Stomach (tissue), 8 donors: ENCODE measurements at regions not wholly inside any gene's neighbourhood (a gene's known extent, or its start where the extent isn't known, plus 50 kb on each side); places are given as distances from the start of the nearest gene placed in this dataset.

Source experiments
- DNase-seq, 2 donors: peaks; one replicate each; pipeline versions ENCODE4 v3.0.0 to v3.0.0-alpha.2; 2013 to 2019
- H3K27ac ChIP-seq, 5 donors: fragments of 200-600 bp in 4 of 5; sonication (generic) in 4 of 5; one replicate each; pipeline ENCODE4 v1.5.1; 2013 to 2019; ENCODE audit warnings: mild to moderate bottlenecking in 1 of 5, moderate library complexity in 1 of 5
- H3K27me3 ChIP-seq, 3 donors: fragments of 200-600 bp; sonication (generic); one replicate each; pipeline ENCODE4 v1.5.1; 2017 to 2019; ENCODE audit warnings: mixed run types in 1 of 3
- H3K36me3 ChIP-seq, 4 donors: fragments of 200-600 bp; sonication (generic); 1 replicate in 3 of 4; 2 replicates in 1 of 4; pipeline ENCODE4 v1.5.1; 2016 to 2019
- H3K4me1 ChIP-seq, 4 donors: fragments of 200-600 bp; sonication (generic); one replicate each; pipeline ENCODE4 v1.5.1; 2016 to 2019
- H3K4me3 ChIP-seq, 4 donors: fragments of 200-600 bp; sonication (generic) in 3 of 4; one replicate each; pipeline ENCODE4 v1.5.1; 2016 to 2019; ENCODE audit warnings: mild to moderate bottlenecking in 1 of 4
- H3K9me3 ChIP-seq, 4 donors: fragments of 200-600 bp; sonication (generic); one replicate each; pipeline ENCODE4 v1.5.1; 2016 to 2019
- EP300 ChIP-seq: sonication (generic); formaldehyde crosslinking; IDR thresholded peaks from one replicate; pipeline ENCODE4 v1.6.1; 2017; ENCODE audit warnings: antibody characterized with exemption
- POLR2A ChIP-seq, 4 donors: fragments of 450-650 bp; IDR thresholded peaks; one replicate each; pipeline ENCODE4 v1.6.1; 2016; ENCODE audit warnings: antibody characterized with exemption in 4 of 4, control low read depth in 2 of 4, mild to moderate bottlenecking in 1 of 4, moderate library complexity in 1 of 4
- POLR2AphosphoS5 ChIP-seq, 3 donors: sonication (generic); formaldehyde crosslinking; IDR thresholded peaks; one replicate each; pipeline ENCODE4 v1.6.1; 2016; ENCODE audit warnings: antibody characterized with exemption in 3 of 3
- WGBS, 5 donors: extraction: QIAGEN DNeasy Blood & Tissue Kit in 3 of 5; methylation state at CpG; one replicate each; pipeline versions ENCODE4 v1.1.5 to v1.1.7; 2013 to 2018; 5-methylcytosine and 5-hydroxymethylcytosine counted together
- intact Hi-C: fragments of 100-400 bp; cut with DNase I; formaldehyde crosslinking; loops from one replicate; pipeline ENCODE4 v1.15.1; 2023; ENCODE audit warnings: low total_unique reads
- TF ChIP-seq, protein P1 (sequence below), 7 experiments: fragments of 450-650 bp in 4 of 7; fragments of 200-600 bp in 3 of 7; sonication (generic) in 3 of 7; IDR thresholded peaks; one replicate each; pipeline ENCODE4 v1.5.1; 2016 to 2019; ENCODE audit warnings: antibody characterized with exemption in 7 of 7, control low read depth in 2 of 7, mild to moderate bottlenecking in 1 of 7
- donor health status: healthy with polysubstance abuse.
- donor health status: Bipolar disorder and iron deficiency.
- donor health status: healthy.

DNA sequence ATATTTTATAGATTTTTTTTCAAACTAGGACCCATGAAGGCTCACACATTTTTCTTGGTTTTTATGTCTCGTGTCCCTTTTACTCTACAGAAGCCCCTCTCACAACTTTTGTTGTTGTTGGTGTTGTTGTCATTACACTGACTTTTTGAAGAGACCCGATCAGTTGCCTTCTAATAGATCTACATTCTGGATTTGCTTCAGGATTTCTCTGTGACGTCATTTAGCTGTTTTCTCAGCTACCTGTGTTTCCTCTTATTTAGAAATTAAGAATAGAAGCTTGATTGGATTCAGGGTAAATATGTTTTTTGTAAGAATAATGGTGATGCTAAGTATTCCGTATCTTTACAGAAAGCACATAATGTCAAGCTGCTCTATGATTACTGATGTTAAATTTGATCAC, 213.3 kb upstream of the ZNF462 start:
- WGBS, 5 donors = 85 to 94% (median 91%) methylated on average over 4 of the region's 4 CpGs
- Histone ChIP-seq H3K4me1 (no peaks in the 10 kb centered on the region), H3K27ac (no peak overlapping the region), H3K4me3 (no peak overlapping the region), H3K27me3 (no peaks in the 10 kb centered on the region), H3K36me3 (no peaks in the 10 kb centered on the region), H3K9me3 (no peaks in the 10 kb centered on the region)
- TF ChIP-seq POLR2A (IDR thresholded peaks at IDR 0.05) (no peak), EP300 (no peak)
- intact Hi-C loops = loop anchor here (10.0 kb wide), 1 partner anchor 525 kb away; no protein-coding TSS in a partner anchor
- DNase-seq = no peak

DNA sequence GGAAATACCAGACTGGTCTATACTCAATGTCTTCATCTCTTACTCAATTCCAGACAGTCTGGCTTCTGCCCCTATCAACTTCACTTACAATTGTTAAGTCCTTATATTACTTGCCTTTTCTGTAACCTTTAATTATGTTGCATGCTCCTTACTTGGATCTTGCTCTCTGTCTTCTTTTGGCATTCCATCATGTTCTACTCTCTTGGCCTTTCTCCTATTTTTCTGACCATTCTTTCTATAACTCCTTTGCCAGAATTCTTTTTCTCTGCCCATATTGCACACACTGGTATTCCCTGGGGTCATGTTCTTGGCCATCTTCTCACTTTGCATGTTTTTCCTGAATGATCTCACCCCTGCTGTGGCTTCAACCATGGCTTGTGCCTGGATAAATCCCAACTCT, 209.8 kb upstream of the ZNF462 start:
- Histone ChIP-seq H3K4me1 (no peaks in the 10 kb centered on the region), H3K27me3 (no peaks in the 10 kb centered on the region), H3K36me3 (no peaks in the 10 kb centered on the region), H3K9me3 (no peaks in the 10 kb centered on the region), H3K27ac (no peak overlapping the region), H3K4me3 (no peak overlapping the region)
- TF ChIP-seq POLR2A (IDR thresholded peaks at IDR 0.05) = no peak
- no peak for TF ChIP-seq EP300
- TF ChIP-seq, protein P1, sequence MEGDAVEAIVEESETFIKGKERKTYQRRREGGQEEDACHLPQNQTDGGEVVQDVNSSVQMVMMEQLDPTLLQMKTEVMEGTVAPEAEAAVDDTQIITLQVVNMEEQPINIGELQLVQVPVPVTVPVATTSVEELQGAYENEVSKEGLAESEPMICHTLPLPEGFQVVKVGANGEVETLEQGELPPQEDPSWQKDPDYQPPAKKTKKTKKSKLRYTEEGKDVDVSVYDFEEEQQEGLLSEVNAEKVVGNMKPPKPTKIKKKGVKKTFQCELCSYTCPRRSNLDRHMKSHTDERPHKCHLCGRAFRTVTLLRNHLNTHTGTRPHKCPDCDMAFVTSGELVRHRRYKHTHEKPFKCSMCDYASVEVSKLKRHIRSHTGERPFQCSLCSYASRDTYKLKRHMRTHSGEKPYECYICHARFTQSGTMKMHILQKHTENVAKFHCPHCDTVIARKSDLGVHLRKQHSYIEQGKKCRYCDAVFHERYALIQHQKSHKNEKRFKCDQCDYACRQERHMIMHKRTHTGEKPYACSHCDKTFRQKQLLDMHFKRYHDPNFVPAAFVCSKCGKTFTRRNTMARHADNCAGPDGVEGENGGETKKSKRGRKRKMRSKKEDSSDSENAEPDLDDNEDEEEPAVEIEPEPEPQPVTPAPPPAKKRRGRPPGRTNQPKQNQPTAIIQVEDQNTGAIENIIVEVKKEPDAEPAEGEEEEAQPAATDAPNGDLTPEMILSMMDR (IDR thresholded peaks at IDR 0.05) = no peak
- no peak for TF ChIP-seq POLR2AphosphoS5 (IDR thresholded peaks at IDR 0.05)
- no peak for DNase-seq
- intact Hi-C loops = no loop called here

DNA sequence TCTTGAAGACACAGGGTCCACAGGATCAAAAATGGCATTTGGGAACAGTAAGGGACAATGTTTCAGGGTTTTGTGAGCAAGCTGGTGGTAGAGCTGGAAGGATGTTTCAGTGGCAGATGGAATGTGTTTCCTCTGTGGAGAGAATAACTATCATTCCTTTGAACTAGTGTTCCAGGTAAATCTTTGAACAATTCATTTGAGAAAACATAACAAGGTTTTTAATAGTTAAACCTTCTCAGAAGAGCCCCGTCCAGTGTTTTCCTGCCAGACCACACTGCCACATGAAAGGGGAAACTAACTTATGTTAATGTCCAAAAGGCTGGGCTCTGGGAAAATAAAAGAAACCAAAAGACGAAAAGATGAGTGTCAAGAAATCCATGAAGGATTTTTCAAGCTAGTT, 207.0 kb upstream of the ZNF462 start:
- no peak for TF ChIP-seq EP300
- TF ChIP-seq, protein P1 (IDR thresholded peaks at IDR 0.05) = no peak
- no peak for TF ChIP-seq POLR2AphosphoS5 (IDR thresholded peaks at IDR 0.05)
- TF ChIP-seq POLR2A (IDR thresholded peaks at IDR 0.05) = no peak
- 59 to 65% (median 64%) methylated on average over 2 of the region's 2 CpGs for WGBS, 5 donors
- no peak for DNase-seq
- Histone ChIP-seq H3K4me3 (no peak overlapping the region), H3K4me1 (no peaks in the 10 kb centered on the region), H3K27ac (no peak overlapping the region), H3K9me3 (no peaks in the 10 kb centered on the region), H3K27me3 (no peaks in the 10 kb centered on the region), H3K36me3 (no peaks in the 10 kb centered on the region)
- intact Hi-C loops = no loop called here

DNA sequence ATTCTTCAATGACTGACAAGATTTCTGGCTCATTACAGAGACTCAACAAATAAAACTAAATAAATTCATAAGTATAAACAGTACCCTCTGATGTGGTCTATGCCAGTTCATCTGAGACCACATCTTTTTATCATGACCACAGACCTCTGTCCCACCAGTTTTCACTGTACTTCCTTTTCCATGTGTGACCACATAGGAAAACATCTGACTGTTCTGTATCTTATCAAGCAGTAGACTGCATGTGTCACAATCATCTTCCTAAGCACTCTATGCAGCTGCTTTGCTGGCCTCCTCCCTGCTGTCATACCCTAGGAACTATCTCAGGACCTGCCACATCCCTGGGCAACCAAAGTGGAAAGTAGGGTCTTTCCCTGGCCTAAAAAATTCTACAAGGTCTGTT, 205.0 kb upstream of the ZNF462 start:
- Histone ChIP-seq H3K36me3 (no peaks in the 10 kb centered on the region), H3K27ac (no peak overlapping the region), H3K4me3 (no peak overlapping the region), H3K9me3 (no peaks in the 10 kb centered on the region), H3K27me3 (no peaks in the 10 kb centered on the region), H3K4me1 (no peaks in the 10 kb centered on the region)
- DNase-seq = no peak
- no peak for TF ChIP-seq POLR2A (IDR thresholded peaks at IDR 0.05)
- no peak for TF ChIP-seq EP300
- TF ChIP-seq POLR2AphosphoS5 (IDR thresholded peaks at IDR 0.05) = no peak
- TF ChIP-seq, protein P1 (IDR thresholded peaks at IDR 0.05) = no peak
- intact Hi-C loops = no loop called here

DNA sequence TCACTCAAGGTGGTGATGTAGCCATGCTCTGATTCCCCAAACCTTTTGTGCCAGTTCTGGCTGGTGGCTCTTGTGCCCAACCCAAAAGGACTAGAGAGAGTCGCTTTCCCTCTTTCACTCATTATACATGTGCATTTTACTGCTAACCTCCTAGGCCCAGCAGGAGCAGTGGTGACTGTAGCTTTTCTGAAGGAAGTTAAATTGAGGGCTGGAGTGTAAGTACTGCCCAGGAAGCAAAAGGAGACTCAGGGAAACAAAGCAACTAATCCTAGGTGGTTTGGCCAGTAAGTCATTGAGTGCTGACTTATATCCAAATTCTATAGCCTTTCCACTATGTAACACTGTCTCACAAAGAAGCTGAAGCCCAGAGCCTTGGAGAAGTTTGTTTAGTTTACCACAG, 194.4 kb upstream of the ZNF462 start:
- no peaks in the 10 kb centered on the region for H3K4me1 ChIP-seq
- no peaks in the 10 kb centered on the region for H3K9me3 ChIP-seq
- TF ChIP-seq POLR2AphosphoS5 (IDR thresholded peaks at IDR 0.05) (no peak), EP300 (no peak), POLR2A (IDR thresholded peaks at IDR 0.05) (no peak)
- TF ChIP-seq, protein P1 (IDR thresholded peaks at IDR 0.05) = no peak
- WGBS, 5 donors = 86 to 100% (median 89%) methylated on average over 1 of the region's 1 CpG
- intact Hi-C loops = no loop called here
- H3K27me3 ChIP-seq = no peaks in the 10 kb centered on the region
- DNase-seq = no peak
- H3K4me3 ChIP-seq = no peak overlapping the region
- no peak overlapping the region for H3K27ac ChIP-seq
- no peaks in the 10 kb centered on the region for H3K36me3 ChIP-seq
